ENCODE measurements at regions not wholly inside any gene's neighbourhood (a gene's known extent, or its start where the extent isn't known, plus 50 kb on each side); places are given as distances from the start of the nearest gene placed in this dataset.

DNA sequence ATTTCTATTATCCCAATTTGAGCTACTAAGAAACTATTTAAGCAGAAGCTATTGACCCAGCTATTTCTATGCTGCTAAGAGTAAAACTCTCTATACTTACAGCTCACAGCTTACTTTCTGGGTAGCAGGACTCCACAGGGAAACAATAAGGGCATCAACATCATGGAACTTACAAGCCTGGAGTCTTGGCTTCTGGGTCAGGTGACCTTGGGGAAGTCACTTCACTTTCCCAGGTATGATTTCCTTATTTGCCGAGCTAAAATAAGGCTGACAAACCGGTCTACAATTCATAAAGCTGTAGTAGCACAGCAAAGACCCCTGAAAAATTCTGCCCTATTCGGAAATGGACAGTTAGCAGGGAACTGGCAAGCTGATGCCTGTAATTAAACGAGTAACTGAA, 278.3 kb upstream of the NR2F2 start (continued):
- TF ChIP-seq, protein P1, sequence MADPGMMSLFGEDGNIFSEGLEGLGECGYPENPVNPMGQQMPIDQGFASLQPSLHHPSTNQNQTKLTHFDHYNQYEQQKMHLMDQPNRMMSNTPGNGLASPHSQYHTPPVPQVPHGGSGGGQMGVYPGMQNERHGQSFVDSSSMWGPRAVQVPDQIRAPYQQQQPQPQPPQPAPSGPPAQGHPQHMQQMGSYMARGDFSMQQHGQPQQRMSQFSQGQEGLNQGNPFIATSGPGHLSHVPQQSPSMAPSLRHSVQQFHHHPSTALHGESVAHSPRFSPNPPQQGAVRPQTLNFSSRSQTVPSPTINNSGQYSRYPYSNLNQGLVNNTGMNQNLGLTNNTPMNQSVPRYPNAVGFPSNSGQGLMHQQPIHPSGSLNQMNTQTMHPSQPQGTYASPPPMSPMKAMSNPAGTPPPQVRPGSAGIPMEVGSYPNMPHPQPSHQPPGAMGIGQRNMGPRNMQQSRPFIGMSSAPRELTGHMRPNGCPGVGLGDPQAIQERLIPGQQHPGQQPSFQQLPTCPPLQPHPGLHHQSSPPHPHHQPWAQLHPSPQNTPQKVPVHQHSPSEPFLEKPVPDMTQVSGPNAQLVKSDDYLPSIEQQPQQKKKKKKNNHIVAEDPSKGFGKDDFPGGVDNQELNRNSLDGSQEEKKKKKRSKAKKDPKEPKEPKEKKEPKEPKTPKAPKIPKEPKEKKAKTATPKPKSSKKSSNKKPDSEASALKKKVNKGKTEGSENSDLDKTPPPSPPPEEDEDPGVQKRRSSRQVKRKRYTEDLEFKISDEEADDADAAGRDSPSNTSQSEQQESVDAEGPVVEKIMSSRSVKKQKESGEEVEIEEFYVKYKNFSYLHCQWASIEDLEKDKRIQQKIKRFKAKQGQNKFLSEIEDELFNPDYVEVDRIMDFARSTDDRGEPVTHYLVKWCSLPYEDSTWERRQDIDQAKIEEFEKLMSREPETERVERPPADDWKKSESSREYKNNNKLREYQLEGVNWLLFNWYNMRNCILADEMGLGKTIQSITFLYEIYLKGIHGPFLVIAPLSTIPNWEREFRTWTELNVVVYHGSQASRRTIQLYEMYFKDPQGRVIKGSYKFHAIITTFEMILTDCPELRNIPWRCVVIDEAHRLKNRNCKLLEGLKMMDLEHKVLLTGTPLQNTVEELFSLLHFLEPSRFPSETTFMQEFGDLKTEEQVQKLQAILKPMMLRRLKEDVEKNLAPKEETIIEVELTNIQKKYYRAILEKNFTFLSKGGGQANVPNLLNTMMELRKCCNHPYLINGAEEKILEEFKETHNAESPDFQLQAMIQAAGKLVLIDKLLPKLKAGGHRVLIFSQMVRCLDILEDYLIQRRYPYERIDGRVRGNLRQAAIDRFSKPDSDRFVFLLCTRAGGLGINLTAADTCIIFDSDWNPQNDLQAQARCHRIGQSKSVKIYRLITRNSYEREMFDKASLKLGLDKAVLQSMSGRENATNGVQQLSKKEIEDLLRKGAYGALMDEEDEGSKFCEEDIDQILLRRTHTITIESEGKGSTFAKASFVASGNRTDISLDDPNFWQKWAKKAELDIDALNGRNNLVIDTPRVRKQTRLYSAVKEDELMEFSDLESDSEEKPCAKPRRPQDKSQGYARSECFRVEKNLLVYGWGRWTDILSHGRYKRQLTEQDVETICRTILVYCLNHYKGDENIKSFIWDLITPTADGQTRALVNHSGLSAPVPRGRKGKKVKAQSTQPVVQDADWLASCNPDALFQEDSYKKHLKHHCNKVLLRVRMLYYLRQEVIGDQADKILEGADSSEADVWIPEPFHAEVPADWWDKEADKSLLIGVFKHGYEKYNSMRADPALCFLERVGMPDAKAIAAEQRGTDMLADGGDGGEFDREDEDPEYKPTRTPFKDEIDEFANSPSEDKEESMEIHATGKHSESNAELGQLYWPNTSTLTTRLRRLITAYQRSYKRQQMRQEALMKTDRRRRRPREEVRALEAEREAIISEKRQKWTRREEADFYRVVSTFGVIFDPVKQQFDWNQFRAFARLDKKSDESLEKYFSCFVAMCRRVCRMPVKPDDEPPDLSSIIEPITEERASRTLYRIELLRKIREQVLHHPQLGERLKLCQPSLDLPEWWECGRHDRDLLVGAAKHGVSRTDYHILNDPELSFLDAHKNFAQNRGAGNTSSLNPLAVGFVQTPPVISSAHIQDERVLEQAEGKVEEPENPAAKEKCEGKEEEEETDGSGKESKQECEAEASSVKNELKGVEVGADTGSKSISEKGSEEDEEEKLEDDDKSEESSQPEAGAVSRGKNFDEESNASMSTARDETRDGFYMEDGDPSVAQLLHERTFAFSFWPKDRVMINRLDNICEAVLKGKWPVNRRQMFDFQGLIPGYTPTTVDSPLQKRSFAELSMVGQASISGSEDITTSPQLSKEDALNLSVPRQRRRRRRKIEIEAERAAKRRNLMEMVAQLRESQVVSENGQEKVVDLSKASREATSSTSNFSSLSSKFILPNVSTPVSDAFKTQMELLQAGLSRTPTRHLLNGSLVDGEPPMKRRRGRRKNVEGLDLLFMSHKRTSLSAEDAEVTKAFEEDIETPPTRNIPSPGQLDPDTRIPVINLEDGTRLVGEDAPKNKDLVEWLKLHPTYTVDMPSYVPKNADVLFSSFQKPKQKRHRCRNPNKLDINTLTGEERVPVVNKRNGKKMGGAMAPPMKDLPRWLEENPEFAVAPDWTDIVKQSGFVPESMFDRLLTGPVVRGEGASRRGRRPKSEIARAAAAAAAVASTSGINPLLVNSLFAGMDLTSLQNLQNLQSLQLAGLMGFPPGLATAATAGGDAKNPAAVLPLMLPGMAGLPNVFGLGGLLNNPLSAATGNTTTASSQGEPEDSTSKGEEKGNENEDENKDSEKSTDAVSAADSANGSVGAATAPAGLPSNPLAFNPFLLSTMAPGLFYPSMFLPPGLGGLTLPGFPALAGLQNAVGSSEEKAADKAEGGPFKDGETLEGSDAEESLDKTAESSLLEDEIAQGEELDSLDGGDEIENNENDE (IDR thresholded peaks at IDR 0.05; ENCODE audit: insufficient replicate concordance, low read length) = no peak
- TF ChIP-seq EP300 (IDR thresholded peaks at IDR 0.05; ENCODE audit: borderline replicate concordance in 1 of 2, low read depth in 2 of 2, low read length in 2 of 2) = no peak
- TF ChIP-seq BCL11A (IDR thresholded peaks at IDR 0.05; ENCODE audit: low read depth in 2 of 2, low read length in 2 of 2) = no peak
- TF ChIP-seq TCF12 (IDR thresholded peaks at IDR 0.05; ENCODE audit: low read depth, low read length) = no peak
- no peak for TF ChIP-seq ASH2L (IDR thresholded peaks at IDR 0.05; ENCODE audit: low read length)
- TF ChIP-seq BACH1 (IDR thresholded peaks at IDR 0.05; ENCODE audit: low read length) = no peak
- TF ChIP-seq CHD2 (IDR thresholded peaks at IDR 0.05; ENCODE audit: low read length) = no peak
- no peak for TF ChIP-seq EGR1 (IDR thresholded peaks at IDR 0.05; ENCODE audit: borderline replicate concordance, low read depth, low read length)
- TF ChIP-seq CHD1 (IDR thresholded peaks at IDR 0.05; ENCODE audit: low read depth, low read length) = no peak
- no peak for TF ChIP-seq RXRA (IDR thresholded peaks at IDR 0.05; ENCODE audit: insufficient read depth, low read depth, low read length)
- TF ChIP-seq RFX5 (IDR thresholded peaks at IDR 0.05; ENCODE audit: borderline replicate concordance, low read depth, low read length) = no peak
- TF ChIP-seq CBX5 (IDR thresholded peaks at IDR 0.05; ENCODE audit: low read depth, low read length) = no peak
- no peak for TF ChIP-seq KDM4A (IDR thresholded peaks at IDR 0.05; ENCODE audit: low read depth, low read length, severe bottlenecking)

All from H1 (cell line).